HG03442 (cell line): ENCODE measurements at regions not wholly inside any gene's neighbourhood (a gene's known extent, or its start where the extent isn't known, plus 50 kb on each side); places are given as distances from the start of the nearest gene placed in this dataset.
"Not testable (repeated sequence)": the region's sequence is repeated elsewhere in the genome, so short reads cannot be mapped to it uniquely, and the experiment has no call there.

Source experiments
- ATAC-seq: cut with Tn5 transposase; IDR thresholded peaks from one replicate; pipeline ENCODE4 v1.9.1; 2021; ENCODE audit warnings: mild to moderate bottlenecking, moderate library complexity; ENCODE audit not compliant: unreplicated experiment

DNA sequence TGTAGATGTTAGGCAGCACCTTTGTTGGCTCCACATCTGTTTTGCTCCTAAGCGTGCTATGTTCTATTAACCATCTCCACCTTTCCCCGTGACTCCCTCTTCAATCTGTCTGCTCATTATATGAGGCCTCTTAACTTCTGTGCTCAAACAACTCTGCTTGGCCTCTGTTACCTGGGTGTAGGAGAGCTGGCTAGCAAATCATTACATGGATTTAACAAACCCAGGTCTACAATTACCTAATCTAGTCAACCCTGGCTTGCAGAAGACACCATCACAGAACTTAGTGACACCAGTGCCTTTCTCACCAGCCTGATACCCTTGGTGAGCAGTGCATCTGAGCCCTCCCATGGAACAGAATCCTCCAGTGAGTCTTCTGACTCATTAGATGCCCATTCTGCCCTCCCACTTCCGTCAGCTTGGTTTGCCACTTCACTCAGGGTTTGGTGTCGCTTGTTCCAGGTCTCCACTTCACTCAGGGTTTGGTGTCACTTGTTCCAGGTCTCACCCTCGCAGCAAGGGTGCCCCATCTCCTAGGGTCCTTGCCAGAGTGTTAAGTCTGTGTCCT, 92.0 kb upstream of the KIF26B start:
- ATAC-seq: no peak

DNA sequence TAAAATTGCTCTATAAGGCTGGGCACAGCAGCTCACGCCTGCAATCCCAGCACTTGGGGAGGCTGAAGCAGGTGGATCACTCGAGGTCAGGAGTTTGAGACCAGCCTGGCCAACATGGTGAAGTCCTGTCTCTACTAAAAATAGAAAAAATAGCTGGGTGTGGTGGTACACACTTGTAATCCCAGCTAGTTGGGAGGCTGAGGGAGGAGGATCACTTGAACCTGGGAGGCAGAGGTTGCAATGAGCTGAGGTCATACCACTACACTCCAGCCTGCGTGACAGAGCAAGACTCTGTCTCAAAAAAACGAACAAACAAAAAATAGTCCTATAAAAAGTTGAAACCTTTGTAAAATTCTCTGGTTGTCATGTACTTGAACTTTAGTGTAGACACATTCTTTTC, 93.0 kb upstream of the KIF26B start:
- ATAC-seq: not testable (repeated sequence)

DNA sequence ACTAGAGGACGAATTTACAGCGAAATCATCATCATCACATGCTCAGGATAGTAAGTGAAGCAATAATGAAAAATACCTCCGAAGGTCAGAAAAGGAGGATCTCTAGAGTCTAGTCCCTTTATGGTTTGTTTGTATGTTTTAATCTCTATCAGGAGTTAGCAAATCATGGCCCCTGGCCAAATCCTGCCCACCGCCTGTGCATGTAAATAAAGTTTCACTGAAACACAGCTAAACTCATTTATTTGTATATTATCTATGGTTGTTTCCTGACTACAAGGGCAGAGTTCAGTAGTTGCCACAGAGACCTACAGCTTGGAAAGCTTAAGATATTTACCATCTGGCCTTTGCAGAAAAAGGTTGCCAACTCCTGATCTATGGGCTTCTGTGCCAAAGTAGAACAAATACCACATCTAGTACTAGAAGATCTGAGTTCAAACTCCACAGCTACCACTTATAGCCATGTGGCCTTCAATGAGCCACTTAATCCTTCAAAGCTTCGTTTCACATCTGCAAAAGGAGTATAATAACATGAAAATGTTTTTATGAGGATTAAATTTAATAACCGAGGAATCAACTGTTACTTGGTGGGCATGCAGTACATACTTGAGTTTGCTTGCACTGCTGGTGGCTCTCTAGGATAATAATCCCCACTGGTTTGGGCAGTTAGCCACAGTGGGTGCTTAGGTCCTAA, 94.0 kb upstream of the KIF26B start:
- no peak for ATAC-seq

DNA sequence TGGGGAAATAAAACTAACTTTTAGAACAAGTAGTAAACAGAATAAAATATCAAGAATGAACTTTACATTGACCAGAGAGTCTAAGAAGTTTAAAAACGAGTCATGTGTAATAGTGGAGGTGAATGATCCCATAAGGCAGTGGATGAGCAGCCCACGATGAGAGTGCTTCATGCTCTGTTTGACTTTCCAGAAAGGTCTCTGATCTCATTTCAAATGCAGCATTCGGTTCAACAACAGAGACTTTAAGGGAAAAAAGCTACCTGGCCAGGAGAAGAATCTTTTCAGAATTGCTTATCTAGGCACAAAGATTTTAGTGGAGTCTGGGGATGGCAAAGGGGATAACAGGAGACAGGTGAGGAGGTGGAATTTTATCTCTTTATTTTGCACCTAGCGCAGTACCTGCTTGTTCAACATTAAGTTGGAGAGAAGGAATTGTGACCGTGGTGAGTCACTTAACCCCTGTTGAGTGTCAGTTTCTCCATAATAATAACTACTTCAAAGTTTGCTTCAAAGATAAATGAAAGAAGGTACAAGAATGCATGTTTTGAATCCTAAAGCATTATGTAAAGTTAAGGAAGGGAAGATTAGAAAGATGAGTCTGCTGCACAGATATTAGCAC, 94.9 kb upstream of the KIF26B start:
- ATAC-seq: no peak

DNA sequence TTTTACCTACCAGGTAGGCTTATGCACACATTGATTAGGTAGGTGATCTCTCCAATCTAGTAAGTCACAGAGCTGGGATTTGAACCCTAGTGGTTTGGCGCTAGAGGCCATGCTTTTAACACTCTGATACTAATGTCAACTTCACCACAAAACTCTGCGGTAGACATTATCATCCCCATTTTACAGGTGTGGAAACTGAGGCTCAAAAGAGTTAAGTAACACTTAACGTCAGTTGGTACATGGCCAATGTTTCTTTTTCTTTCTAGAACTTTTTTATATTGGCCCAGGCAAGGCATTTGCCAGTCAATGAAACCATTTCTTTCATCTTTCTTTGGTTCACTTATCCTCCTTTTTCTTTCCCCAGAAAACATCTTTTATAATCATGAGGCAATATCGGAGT, 95.9 kb upstream of the KIF26B start:
- no peak for ATAC-seq

DNA sequence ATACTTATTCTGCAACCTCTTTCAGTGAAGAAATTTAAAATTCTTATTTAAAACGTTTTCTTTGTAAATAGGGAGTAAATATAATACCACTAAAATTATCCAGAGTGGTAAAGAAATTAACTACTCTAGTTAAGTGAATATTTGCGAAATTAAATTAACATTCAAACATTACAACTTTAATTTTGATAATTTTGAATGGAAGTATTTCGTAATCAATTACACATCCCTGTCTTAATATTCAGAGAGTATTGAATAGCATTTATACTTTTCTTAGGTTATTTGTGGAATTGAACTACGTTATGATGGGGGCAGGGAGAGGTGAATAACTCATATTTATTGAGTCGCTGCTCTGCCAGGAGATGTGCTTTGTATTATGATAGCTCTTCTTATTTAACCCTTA, 96.3 kb upstream of the KIF26B start:
- ATAC-seq: no peak

DNA sequence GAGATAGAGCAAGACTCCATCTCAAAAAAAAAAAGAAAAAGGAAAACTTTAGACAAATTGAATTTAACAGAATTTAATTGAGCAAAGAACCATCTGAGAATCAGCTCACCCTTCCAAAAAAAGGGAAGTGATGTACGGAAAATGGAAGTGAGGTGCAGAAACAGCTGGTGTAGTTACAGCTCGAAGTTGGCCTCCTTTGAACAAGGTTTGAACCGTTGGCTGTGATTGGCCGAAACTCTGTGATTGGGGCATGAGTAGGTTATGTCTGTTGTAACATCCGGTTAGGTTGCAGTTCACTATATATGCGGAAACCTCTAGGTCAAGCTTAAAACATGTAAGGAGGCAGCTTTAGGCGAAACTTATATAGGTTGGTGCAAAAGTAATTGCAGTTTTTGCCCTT, 97.9 kb upstream of the KIF26B start:
- ATAC-seq: no peak

DNA sequence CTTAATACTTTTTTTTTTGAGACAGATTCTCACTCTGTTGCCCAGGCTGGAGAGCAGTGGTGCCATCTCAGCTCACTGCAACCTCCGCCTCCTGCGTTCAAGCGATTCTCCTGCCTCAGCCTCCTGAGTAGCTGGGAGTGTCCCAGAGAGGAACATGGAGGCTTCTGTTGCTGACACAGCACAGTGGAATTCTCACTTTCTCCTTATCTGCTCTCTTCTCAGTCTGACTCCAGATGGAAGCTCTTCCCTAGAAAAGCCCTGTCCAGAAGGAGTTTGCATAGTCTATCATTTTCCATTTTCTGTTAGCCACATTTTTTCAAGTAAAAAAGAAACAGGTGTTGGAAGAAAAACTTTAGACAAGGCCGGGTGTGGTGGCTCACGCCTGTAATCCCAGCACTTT, 98.5 kb upstream of the KIF26B start:
- not testable (repeated sequence) for ATAC-seq

DNA sequence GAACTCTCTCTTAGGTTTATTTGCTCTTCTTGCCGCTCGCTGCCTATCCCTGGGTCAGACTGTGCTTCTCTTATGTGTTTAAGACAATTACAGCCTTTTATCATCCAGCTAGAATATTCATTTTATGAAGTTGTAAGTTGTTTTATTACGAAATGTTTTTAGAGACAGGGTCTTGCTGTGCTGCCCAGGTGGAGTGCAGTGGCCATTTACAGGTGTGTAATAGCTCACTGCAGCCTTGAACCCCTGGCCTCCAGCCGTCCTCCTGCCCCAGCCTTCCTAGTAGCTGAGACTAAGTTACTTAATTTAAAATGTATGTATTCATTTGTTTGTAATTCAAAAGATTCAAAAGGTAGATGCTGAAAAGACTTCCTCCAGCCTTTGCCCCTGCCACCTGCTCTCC, 99.0 kb upstream of the KIF26B start:
- ATAC-seq: no peak

DNA sequence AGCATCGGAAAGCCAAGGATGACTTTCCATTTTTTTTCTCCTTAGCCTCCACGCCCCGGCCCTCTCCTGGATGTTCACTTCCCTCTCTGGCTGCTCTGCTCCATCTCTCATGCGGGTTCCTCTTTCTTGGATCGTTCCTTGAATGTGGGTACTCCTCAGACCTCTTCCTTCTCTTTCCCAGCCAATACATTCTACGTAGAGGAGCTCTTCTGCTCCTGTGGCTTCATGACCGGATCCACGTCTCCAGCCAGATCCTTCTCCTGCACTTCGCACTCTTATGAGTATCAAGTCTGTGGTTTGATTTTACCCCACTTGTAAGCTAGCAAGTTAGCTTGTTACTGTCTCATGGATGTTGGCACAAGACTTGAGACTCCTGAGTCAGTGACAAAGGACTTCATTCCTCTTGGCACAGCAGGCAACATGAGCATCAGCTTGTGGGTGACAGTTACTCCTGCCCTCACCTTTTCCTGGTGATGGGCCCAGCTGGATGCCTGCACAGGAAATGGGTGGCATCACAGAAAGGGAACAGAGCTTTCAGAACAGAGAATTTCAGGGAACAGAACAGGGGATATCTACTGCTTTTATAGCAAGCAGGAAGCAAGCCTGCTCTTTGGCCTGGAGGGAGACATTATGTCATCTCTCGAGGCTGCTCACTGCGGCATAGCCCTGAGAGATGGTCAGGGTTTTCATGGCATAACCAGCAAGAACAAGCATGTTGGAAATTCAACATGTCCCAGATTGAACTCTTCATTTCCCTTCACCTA, 100.1 kb upstream of the KIF26B start:
- no peak for ATAC-seq

DNA sequence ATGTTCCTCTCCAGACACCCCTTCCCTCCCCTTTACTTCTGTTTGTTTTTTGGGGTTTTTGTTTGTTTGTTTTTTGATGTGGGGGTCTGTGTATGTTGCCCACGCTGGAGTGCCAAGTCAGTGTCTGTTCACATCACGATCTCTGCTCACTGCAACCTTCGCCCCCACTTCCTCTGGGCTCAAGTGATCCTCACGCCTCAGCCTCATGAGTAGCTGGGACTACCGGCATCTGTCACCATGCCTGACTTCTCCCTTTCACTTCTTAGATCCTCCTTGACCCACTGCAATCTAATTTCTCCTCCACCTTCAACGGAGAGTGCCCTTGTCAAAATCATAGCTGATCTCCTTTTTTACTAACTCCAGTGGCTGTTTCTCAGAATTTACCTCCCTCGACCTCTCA, 100.7 kb upstream of the KIF26B start:
- no peak for ATAC-seq

DNA sequence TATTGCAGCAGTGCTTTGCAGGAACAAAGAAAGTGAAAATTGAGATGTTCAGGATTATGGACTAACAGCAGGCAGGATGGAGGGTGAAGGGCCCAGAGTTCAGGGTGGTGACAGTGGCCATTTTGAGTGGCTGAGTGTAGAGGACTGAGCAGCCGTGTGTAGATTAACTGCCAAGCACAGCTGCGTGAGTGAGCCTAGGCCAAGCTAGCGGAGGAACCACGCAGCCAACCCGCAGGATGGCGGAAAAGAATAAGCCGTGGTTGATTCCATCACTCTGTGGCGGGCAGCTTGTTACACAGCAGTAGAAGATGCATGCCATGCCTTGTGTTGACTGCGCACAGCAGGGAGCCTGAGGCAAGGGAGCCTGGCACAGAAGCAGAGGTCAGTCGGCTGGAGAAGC, 102.5 kb upstream of the KIF26B start:
- ATAC-seq: no peak

DNA sequence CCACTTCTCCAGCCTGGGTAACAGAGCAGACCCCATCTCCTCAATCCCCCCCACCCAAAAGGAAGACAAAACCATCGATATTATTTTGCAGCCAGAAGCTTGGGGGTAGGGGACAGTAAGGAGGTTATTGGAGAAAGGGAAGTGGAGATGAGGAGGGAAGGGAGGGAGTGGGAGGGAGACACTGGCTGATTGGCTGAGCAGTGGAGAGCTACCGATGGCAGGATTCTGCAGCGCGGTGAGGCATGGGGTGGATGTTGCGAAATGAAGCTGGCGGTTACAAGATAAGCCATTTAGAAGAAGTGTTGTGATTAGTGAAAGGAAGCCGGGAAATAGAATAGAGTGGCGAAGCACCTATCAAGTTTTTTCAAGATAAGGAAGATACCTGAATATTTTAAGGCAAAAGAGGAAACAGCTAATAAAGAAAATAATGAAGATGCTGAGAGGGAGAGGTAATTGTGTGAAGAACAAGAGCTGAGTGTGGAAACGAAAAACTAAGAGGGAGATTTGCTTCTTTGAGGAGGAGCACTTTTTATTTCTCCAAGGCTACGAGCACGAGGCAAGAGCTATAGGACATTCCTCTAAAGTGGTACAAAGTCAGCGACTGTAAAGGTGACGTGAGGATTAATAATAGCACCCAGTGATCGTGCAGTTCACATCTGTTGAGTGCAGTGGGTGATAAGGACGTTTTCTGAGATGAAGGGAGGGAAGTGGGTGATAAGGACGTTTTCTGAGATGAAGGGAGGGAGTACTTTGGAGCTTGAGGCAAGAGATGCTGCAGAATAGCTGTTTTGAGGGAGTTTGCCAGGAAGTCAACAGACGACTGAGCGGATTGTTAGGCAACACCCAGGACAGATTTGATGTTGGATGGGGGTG, 103.2 kb upstream of the KIF26B start:
- ATAC-seq: no peak

DNA sequence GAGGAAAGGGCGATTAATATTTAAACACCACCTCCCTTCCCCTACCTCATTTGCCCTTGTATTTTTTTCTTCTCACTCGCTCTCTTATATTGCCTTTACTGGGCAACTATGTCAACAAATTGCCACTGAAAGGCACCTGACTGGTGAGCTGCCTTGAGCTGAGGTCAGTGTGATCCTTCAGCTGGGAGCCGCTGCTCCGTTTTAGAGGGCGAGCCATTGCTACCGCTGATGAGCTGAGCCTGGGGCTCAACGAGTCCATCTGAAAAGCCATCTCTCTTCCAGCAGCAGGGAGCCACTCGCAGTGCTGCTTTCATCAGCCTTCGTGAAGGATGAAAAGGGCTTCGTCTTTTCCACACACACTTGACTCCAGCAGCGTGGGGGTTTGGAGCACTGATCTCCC, 108.0 kb upstream of the KIF26B start:
- no peak for ATAC-seq

DNA sequence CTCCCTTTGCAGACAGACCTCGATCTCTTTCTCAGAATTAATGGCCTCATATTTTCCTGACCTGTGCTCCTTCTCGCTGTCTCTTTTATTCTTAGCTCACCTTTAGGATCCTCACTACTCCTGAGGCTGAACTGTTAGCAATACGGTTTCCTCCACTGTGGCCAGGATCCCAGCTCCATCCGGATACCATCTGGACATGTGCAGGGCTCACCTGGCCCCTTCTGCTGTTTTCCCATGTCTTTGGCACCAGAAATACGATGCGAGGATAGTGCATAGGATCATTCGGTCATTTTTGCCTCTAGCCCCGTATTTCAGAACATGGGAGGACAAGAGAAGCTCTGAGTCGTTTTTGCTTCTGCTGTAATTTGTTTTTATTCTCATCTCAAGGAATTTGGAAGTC, 108.5 kb upstream of the KIF26B start:
- no peak for ATAC-seq

DNA sequence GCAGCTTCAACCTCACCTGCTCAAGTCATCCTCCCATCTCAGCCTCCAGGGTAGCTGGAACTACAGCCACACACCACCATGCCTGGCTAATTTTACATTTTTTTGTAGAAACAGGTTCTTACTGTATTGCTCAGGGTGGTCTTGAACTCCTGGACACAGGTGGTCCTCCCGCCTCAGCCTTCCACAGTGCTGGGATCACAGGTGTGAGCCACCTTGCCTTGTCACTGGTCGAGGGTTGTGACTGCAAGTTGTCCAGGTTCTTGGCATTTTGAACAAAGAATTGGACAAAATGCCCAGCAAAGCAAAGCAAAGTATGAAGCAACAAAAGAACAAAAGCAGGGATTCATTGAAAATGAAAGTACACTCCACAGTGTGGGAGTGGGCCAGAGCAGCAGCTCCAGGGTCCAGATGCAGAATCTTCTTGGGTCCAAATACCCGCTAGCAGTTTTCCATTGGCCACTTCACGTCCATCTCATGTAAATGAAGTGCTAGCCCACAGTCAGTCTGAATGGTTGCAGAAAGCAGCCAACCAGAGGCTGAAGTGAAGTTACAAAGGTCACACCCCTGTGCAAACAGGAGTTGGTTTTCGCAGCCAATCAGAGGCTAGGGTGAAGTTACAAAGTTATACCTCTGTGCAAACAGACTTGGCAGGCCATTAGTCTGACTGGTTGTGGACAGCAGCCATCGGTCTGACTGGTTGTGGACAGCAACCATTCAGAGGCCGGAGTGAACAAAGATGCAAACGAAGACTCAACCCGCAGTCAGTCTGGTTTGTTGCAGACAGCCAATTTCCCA, 109.5 kb upstream of the KIF26B start:
- no peak for ATAC-seq

DNA sequence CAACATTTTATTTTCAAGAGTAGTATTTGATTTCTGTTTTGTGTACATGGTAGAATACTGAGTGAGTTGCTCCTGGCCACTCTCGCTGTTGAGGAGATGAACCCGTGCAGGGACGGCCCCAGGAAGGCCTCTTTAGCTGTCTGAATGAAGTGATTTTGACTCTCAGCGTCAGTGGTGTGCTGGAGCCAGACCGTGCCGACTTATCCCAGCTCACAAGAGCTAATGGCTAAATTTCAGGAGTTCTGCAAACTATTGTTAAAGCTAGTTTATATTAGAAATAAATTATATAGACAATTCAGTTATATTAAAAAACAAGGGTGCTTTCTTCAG, 111.2 kb upstream of the KIF26B start:
- ATAC-seq: no peak

DNA sequence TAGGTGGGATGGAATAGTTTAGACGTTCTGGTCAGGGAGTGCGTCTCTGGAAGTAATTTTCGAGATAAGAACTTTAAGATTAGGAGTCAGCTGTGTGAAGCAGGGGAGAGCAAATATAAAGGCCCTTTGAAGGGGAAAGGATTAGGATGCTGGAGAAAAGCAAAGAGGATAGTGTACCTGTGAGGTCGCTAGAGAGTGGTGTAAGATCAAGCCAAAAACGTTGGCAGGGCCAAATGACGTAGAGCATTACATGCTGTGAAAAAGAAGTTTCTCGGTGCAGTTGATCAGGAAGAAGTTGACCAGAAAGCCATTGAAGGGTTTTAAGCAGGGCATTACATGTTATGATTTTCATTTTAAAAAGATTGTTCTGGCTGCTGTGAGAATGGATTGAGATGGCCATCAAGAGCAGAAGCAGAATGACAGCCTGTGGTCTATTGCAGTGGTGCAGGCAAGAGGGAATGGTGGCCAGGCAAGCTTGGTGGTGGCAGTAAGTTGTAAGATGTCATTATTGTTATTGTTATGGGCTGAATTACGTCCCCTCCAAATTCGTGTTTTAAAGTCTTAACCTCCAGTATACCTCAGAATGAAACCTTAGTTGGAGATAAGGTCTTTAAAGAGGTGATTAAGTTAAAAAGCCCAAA, 113.6 kb upstream of the KIF26B start:
- ATAC-seq: no peak

DNA sequence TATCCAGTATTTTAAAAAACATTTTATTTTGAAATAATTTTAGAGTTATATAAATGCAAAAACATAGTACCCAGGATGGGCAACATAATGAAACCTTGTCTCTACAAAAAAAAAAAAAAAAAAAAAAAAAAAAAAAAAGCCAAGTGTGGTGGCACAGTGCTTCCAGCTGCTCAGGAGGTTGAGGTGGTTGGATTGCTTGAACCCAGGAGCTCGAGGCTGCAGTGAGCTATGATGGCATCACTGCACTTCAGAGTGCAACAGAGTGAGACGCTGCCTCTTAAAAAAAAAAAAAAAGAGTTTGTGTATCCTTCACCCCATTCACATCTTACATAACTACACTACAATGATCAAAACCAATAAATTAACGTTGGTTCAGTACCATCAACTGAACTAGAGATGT, 115.6 kb upstream of the KIF26B start:
- no peak for ATAC-seq

DNA sequence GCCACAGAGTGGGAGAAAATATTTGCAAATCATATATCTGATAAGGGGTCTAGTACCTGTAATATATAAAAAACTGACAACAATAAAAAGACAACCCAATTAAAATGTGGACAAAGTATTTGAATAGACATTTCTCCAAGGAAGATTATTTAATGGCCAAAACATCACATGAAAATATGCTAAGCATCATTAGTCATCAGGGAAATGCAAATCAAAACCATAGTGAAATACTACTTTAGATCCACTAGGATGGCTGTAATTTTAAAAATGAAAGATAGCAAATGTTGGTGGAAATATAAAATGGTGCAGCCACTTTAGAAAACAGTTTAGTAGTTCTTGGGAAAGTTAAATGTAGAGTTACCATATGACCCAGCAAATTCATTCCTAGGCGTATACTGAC, 118.7 kb upstream of the KIF26B start:
- ATAC-seq: no peak
